SK-N-SH treated with all-trans-retinoic acid at 6 μM for 48 hours (cell line): ENCODE measurements at regions not wholly inside any gene's neighbourhood (a gene's known extent, or its start where the extent isn't known, plus 50 kb on each side); places are given as distances from the start of the nearest gene placed in this dataset.

ENCODE experiments used
- ATAC-seq: fragments of 200-7000 bp; cut with Tn5 transposase; 3 replicates; pipeline ENCODE4 v1.9.1; 2020; ENCODE audit warnings: mild to moderate bottlenecking, moderate library complexity
- BACH2 ChIP-seq: fragments of 250-450 bp; sonication (Bioruptor Pico); IDR thresholded peaks from 2 replicates; pipeline ENCODE4 v1.9.0; 2021; ENCODE audit warnings: mild to moderate bottlenecking, borderline replicate concordance
- CREB5 ChIP-seq: fragments of 250-450 bp; sonication (Bioruptor Pico); IDR thresholded peaks from 2 replicates; pipeline ENCODE4 v1.5.1; 2020; ENCODE audit warnings: low read depth, mild to moderate bottlenecking, moderate library complexity
- CSDC2 ChIP-seq: fragments of 250-450 bp; sonication (Bioruptor Pico); IDR thresholded peaks from 2 replicates; pipeline ENCODE4 v1.5.0; 2020; ENCODE audit warnings: mild to moderate bottlenecking, moderate library complexity
- CSRNP3 ChIP-seq: fragments of 250-450 bp; sonication (Bioruptor Pico); IDR thresholded peaks from 2 replicates; pipeline ENCODE4 v1.5.1; 2021; ENCODE audit warnings: mild to moderate bottlenecking, moderate library complexity
- ESRRG ChIP-seq: fragments of 250-450 bp; sonication (Bioruptor Pico); IDR thresholded peaks from 2 replicates; pipeline ENCODE4 v1.6.1; 2021; ENCODE audit warnings: mild to moderate bottlenecking
- GLIS3 ChIP-seq: fragments of 250-450 bp; sonication (Bioruptor Pico); IDR thresholded peaks from 2 replicates; pipeline ENCODE4 v1.5.0; 2020; ENCODE audit warnings: mild to moderate bottlenecking, moderate library complexity
- OSR1 ChIP-seq: fragments of 250-450 bp; sonication (Bioruptor Pico); IDR thresholded peaks from 2 replicates; pipeline ENCODE4 v1.8.0; 2022; ENCODE audit warnings: moderate library complexity, mild to moderate bottlenecking, inconsistent platforms
- PATZ1 ChIP-seq: fragments of 250-450 bp; sonication (Bioruptor Pico); IDR thresholded peaks from 2 replicates; pipeline ENCODE4 v1.8.0; 2020; ENCODE audit warnings: mild to moderate bottlenecking, moderate library complexity, borderline replicate concordance
- POU6F1 ChIP-seq: fragments of 250-450 bp; sonication (Bioruptor Pico); IDR thresholded peaks from 2 replicates; pipeline ENCODE4 v1.8.0; 2021; ENCODE audit warnings: low read depth, mild to moderate bottlenecking, moderate library complexity, borderline replicate concordance
- PPARA ChIP-seq: fragments of 250-450 bp; sonication (Bioruptor Pico); IDR thresholded peaks from 2 replicates; pipeline ENCODE4 v1.5.0; 2020; ENCODE audit warnings: mild to moderate bottlenecking, borderline replicate concordance
- RARB ChIP-seq: fragments of 250-450 bp; sonication (Bioruptor Pico); IDR thresholded peaks from 2 replicates; pipeline ENCODE4 v1.8.0; 2021; ENCODE audit warnings: mild to moderate bottlenecking, moderate library complexity
- TSHZ2 ChIP-seq: fragments of 250-450 bp; sonication (Bioruptor Pico); IDR thresholded peaks from 2 replicates; pipeline ENCODE4 v1.5.0; 2020; ENCODE audit warnings: mild to moderate bottlenecking, moderate library complexity
- ZC3H10 ChIP-seq: fragments of 250-450 bp; sonication (Bioruptor Pico); IDR thresholded peaks from 2 replicates; pipeline ENCODE4 v1.5.1; 2021; ENCODE audit warnings: mild to moderate bottlenecking, moderate library complexity
- ZFP3 ChIP-seq: fragments of 250-450 bp; sonication (Bioruptor Pico); IDR thresholded peaks from 2 replicates; pipeline ENCODE4 v1.5.0; 2020; ENCODE audit warnings: mild to moderate bottlenecking, moderate library complexity
- ZFP30 ChIP-seq: fragments of 450-650 bp; formaldehyde crosslinking; IDR thresholded peaks from 2 replicates; pipeline ENCODE4 v1.5.0; 2022; ENCODE audit warnings: mild to moderate bottlenecking, moderate library complexity
- ZNF565 ChIP-seq: fragments of 450-650 bp; formaldehyde crosslinking; conservative IDR thresholded peaks from 2 replicates; pipeline ENCODE4 v1.5.0; 2020; ENCODE audit warnings: low read depth, mild to moderate bottlenecking, moderate library complexity
- ZNF70 ChIP-seq: fragments of 450-650 bp; formaldehyde crosslinking; IDR thresholded peaks from 2 replicates; pipeline ENCODE4 v1.5.0; 2020; ENCODE audit warnings: mild to moderate bottlenecking, moderate library complexity
- ZNF8 ChIP-seq: fragments of 450-650 bp; formaldehyde crosslinking; IDR thresholded peaks from 2 replicates; pipeline ENCODE4 v1.5.0; 2020; ENCODE audit warnings: mild to moderate bottlenecking, moderate library complexity

- TF ChIP-seq CREB5: no peak
- no peak for TF ChIP-seq BACH2 (CRISPR knock-in tag)
- TF ChIP-seq ZNF8 (CRISPR knock-in tag): no peak
- TF ChIP-seq ZFP3 (CRISPR knock-in tag): no peak
- no peak for TF ChIP-seq CSDC2 (CRISPR knock-in tag)
- TF ChIP-seq ZC3H10 (CRISPR knock-in tag): no peak
- no peak for TF ChIP-seq ESRRG (CRISPR knock-in tag)
- TF ChIP-seq ZNF565: no peak
- TF ChIP-seq PPARA: no peak
- no peak for TF ChIP-seq TSHZ2 (CRISPR knock-in tag)
- no peak for TF ChIP-seq ZFP30 (CRISPR knock-in tag)
- no peak for TF ChIP-seq PATZ1 (CRISPR knock-in tag)
Observed at GRCh38 chr14:25667387-25667786, 617.4 kb upstream of the STXBP6 start.

GRCh38 chr14:25666877-25667276 is 616.9 kb upstream of the STXBP6 start:
- no peak for ATAC-seq
- TF ChIP-seq ZFP3 (CRISPR knock-in tag) (no peak), BACH2 (CRISPR knock-in tag) (no peak), GLIS3 (CRISPR knock-in tag) (no peak), OSR1 (CRISPR knock-in tag) (no peak), ZC3H10 (CRISPR knock-in tag) (no peak), CSRNP3 (CRISPR knock-in tag) (no peak), ZNF8 (CRISPR knock-in tag) (no peak), TSHZ2 (CRISPR knock-in tag) (no peak), ZNF70 (CRISPR knock-in tag) (no peak), CSDC2 (CRISPR knock-in tag) (no peak), RARB (CRISPR knock-in tag) (no peak), POU6F1 (CRISPR knock-in tag) (no peak), CREB5 (no peak)

More at GRCh38 chr14:25667387-25667786, 617.4 kb upstream of the STXBP6 start:
- no peak for ATAC-seq
